CD4-positive, alpha-beta T cell (primary cell): ENCODE measurements at regions not wholly inside any gene's neighbourhood (a gene's known extent, or its start where the extent isn't known, plus 50 kb on each side); places are given as distances from the start of the nearest gene placed in this dataset.

ENCODE experiments used
- ATAC-seq: fragments of 200-7000 bp; cut with Tn5 transposase; one replicate; pipeline ENCODE4 v1.10.0; 2022; ENCODE audit warnings: mild to moderate bottlenecking; ENCODE audit not compliant: poor library complexity
- CTCF ChIA-PET: fragments of 350-600 bp; sonication (Branson Sonifier 250); formaldehyde crosslinking; loops from one replicate; lab custom pipeline; 2021; ENCODE audit warnings: antibody characterized with exemption, inconsistent platforms; lab: Charles Lee
- POLR2A ChIA-PET: fragments of 350-600 bp; sonication (Branson Sonifier 250); formaldehyde crosslinking; loops from one replicate; lab custom pipeline; 2021; ENCODE audit warnings: antibody characterized with exemption, inconsistent platforms; lab: Charles Lee
- DNase-seq, 14 experiments: peaks; one replicate each; pipeline ENCODE4 v3.0.0-alpha.2; 2013 to 2020; ENCODE audit warnings: mixed read lengths in 2 of 14
- H3K27ac ChIP-seq, 2 donors: one replicate each; pipeline versions ENCODE4 v1.5.1 to v1.7.0; 2013; ENCODE audit warnings: low read length in 2 of 2, low read depth in 1 of 2, mild to moderate bottlenecking in 1 of 2
- H3K27me3 ChIP-seq, 2 experiments: 1 replicate in 1 of 2; 2 replicates in 1 of 2; pipeline versions ENCODE4 v1.6.1 to v1.7.0; 2013; ENCODE audit warnings: low read length in 2 of 2, control low read depth in 1 of 2, mild to moderate bottlenecking in 1 of 2, moderate library complexity in 1 of 2; ENCODE audit not compliant: insufficient read depth in 2 of 2, control insufficient read depth in 1 of 2
- H3K36me3 ChIP-seq: one replicate; pipeline ENCODE4 v1.6.1; 2013; ENCODE audit warnings: low read length, control low read depth; ENCODE audit not compliant: insufficient read depth
- H3K4me1 ChIP-seq: one replicate; pipeline ENCODE4 v1.6.1; 2013; ENCODE audit warnings: low read length, control low read depth; ENCODE audit not compliant: insufficient read depth
- H3K4me3 ChIP-seq: one replicate; pipeline ENCODE4 v1.5.1; 2013; ENCODE audit warnings: mild to moderate bottlenecking, low read length, moderate library complexity
- H3K9me3 ChIP-seq, 2 experiments: 1 replicate in 1 of 2; 2 replicates in 1 of 2; pipeline versions ENCODE4 v1.6.1 to v1.7.0; 2013; ENCODE audit warnings: low read length in 2 of 2, mild to moderate bottlenecking in 2 of 2, control low read depth in 1 of 2, moderate library complexity in 1 of 2; ENCODE audit not compliant: control insufficient read depth in 1 of 2, insufficient read depth in 1 of 2
- H3K27ac Mint-ChIP-seq: one replicate; pipeline ENCODE4 v1.8.0; 2020; ENCODE audit warnings: mixed read lengths
- H3K27me3 Mint-ChIP-seq: one replicate; pipeline ENCODE4 v1.8.0; 2021; ENCODE audit warnings: mixed read lengths
- H3K36me3 Mint-ChIP-seq: one replicate; pipeline ENCODE4 v1.8.0; 2021; ENCODE audit warnings: low read depth, mixed read lengths
- H3K4me1 Mint-ChIP-seq: one replicate; pipeline ENCODE4 v1.8.0; 2021; ENCODE audit warnings: low read depth, mixed read lengths
- H3K4me3 Mint-ChIP-seq: one replicate; pipeline ENCODE4 v1.8.0; 2020; ENCODE audit warnings: mild to moderate bottlenecking, mixed read lengths
- H3K9me3 Mint-ChIP-seq: one replicate; pipeline ENCODE4 v1.8.0; 2020; ENCODE audit warnings: mixed read lengths
- CTCF ChIP-seq: fragments of 200-600 bp; IDR thresholded peaks from one replicate; pipeline ENCODE4 v1.8.0; 2022; ENCODE audit warnings: antibody characterized with exemption, mild to moderate bottlenecking
- intact Hi-C, 2 experiments: fragments of 100-400 bp; cut with DNase I in 1 of 2; cut with micrococcal nuclease in 1 of 2; formaldehyde crosslinking; loops; one replicate each; pipeline versions ENCODE4 v1.15.1 to v1.9.0; 2023 to 2025; cut with DNase I, micrococcal nuclease

DNA sequence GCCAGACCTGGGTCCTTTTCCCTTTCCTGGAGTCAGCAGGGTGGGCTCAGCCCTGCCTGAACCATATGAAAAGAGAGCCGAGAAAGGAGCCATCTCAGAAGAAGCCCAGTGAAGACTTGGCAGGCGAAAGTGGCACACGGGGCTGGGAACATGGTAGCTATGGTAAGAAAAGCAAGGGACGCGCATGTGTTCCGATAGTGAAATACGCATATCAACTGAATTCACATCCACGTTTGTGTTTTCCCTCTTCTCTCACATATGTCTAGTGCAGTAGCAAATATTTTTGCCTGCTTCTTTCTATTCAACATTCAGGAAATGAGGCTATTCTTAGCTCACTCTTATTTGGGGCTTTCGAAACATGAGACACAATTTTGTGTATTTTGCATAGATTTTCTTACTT, 54.1 kb upstream of the PEG3 start:
- H3K9me3 Mint-ChIP-seq, result peaks cover 17% of the 10 kb centered on the region
- H3K4me3 Mint-ChIP-seq, result no peak overlapping the region
- Histone ChIP-seq H3K4me3 (no peak overlapping the region), H3K9me3 (peaks cover 13 to 71% of the 10 kb centered on the region in 2 experiments), H3K36me3 (no peaks in the 10 kb centered on the region), H3K27ac (no peak overlapping the region), H3K4me1 (no peaks in the 10 kb centered on the region), H3K27me3 (no peaks in the 10 kb centered on the region)
- POLR2A ChIA-PET, result no interaction called here
- no peaks in the 10 kb centered on the region for H3K27me3 Mint-ChIP-seq
- H3K4me1 Mint-ChIP-seq, result no peaks in the 10 kb centered on the region
- H3K27ac Mint-ChIP-seq, result no peak overlapping the region
- no peak for ATAC-seq
- DNase-seq, result no peak
- H3K36me3 Mint-ChIP-seq, result peaks cover 5% of the 10 kb centered on the region
- intact Hi-C loops, result no loop called here
- no peak for TF ChIP-seq CTCF
- CTCF ChIA-PET, result no interaction called here

GRCh38 chr19:56896095-56896494, 55.6 kb upstream of the PEG3 start:
- Histone ChIP-seq H3K4me3 (no peak overlapping the region), H3K9me3 (peaks cover 13 to 73% of the 10 kb centered on the region in 2 experiments), H3K27ac (no peak overlapping the region), H3K4me1 (no peaks in the 10 kb centered on the region), H3K36me3 (no peaks in the 10 kb centered on the region), H3K27me3 (no peaks in the 10 kb centered on the region)
- ChIA-PET CTCF (no interaction called here), POLR2A (no interaction called here)
- peaks cover 18% of the 10 kb centered on the region for H3K9me3 Mint-ChIP-seq
- intact Hi-C loops, result no loop called here
- no peaks in the 10 kb centered on the region for H3K4me1 Mint-ChIP-seq
- ATAC-seq, result no peak
- H3K36me3 Mint-ChIP-seq, result peaks cover 7% of the 10 kb centered on the region
- no peak for DNase-seq
- H3K27me3 Mint-ChIP-seq, result no peaks in the 10 kb centered on the region
- H3K27ac Mint-ChIP-seq, result no peak overlapping the region
- no peak for TF ChIP-seq CTCF
- H3K4me3 Mint-ChIP-seq, result no peak overlapping the region

GRCh38 chr19:56899943-56900342, 59.4 kb upstream of the PEG3 start:
- peaks cover 18% of the 10 kb centered on the region for H3K36me3 Mint-ChIP-seq
- ATAC-seq (no peak), DNase-seq (no peak)
- Histone ChIP-seq H3K36me3 (no peaks in the 10 kb centered on the region), H3K4me3 (no peak overlapping the region), H3K27ac (no peak overlapping the region), H3K9me3 (peaks cover 5 to 59% of the 10 kb centered on the region in 2 experiments), H3K4me1 (no peaks in the 10 kb centered on the region), H3K27me3 (no peaks in the 10 kb centered on the region)
- ChIA-PET CTCF (no interaction called here), POLR2A (no interaction called here)
- intact Hi-C loops, result no loop called here
- no peak overlapping the region for H3K4me3 Mint-ChIP-seq
- H3K27ac Mint-ChIP-seq, result no peak overlapping the region
- TF ChIP-seq CTCF, result no peak
- H3K4me1 Mint-ChIP-seq, result no peaks in the 10 kb centered on the region
- peaks cover 20% of the 10 kb centered on the region for H3K9me3 Mint-ChIP-seq
- H3K27me3 Mint-ChIP-seq, result no peaks in the 10 kb centered on the region
